ENCODE measurements at regions not wholly inside any gene's neighbourhood (a gene's known extent, or its start where the extent isn't known, plus 50 kb on each side); places are given as distances from the start of the nearest gene placed in this dataset.

DNA sequence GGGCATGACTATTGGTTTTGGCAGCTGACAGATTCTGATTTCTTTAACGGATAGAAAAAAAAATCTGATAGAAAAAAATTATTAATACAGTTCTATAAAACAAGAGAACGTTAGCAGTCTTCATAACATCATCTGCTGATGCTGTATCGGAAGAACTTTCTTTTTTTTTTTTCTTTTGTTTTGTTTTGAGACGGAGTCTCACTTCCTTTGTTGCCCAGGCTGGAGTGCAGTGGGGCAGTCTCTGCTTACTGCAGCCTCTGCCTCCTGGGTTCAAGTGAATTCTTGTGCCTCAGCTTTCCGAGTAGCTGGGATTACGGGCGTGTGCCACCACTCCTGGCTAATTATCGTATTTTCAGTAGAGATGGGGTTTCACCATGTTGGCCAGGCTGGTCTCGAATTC, 271.2 kb upstream of the DPPA4 start:
- TF ChIP-seq, protein P1, sequence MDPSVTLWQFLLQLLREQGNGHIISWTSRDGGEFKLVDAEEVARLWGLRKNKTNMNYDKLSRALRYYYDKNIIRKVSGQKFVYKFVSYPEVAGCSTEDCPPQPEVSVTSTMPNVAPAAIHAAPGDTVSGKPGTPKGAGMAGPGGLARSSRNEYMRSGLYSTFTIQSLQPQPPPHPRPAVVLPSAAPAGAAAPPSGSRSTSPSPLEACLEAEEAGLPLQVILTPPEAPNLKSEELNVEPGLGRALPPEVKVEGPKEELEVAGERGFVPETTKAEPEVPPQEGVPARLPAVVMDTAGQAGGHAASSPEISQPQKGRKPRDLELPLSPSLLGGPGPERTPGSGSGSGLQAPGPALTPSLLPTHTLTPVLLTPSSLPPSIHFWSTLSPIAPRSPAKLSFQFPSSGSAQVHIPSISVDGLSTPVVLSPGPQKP (IDR thresholded peaks at IDR 0.05; ENCODE audit: low read depth, low read length): no peak
- no peak for TF ChIP-seq ZNF622 (IDR thresholded peaks at IDR 0.05)
- TF ChIP-seq, protein P2, sequence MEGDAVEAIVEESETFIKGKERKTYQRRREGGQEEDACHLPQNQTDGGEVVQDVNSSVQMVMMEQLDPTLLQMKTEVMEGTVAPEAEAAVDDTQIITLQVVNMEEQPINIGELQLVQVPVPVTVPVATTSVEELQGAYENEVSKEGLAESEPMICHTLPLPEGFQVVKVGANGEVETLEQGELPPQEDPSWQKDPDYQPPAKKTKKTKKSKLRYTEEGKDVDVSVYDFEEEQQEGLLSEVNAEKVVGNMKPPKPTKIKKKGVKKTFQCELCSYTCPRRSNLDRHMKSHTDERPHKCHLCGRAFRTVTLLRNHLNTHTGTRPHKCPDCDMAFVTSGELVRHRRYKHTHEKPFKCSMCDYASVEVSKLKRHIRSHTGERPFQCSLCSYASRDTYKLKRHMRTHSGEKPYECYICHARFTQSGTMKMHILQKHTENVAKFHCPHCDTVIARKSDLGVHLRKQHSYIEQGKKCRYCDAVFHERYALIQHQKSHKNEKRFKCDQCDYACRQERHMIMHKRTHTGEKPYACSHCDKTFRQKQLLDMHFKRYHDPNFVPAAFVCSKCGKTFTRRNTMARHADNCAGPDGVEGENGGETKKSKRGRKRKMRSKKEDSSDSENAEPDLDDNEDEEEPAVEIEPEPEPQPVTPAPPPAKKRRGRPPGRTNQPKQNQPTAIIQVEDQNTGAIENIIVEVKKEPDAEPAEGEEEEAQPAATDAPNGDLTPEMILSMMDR (IDR thresholded peaks at IDR 0.05 in 2 of 3, conservative IDR thresholded peaks at IDR 0.05 in 1 of 3; ENCODE audit: control insufficient read depth in 2 of 3, extremely low read depth in 1 of 3, insufficient read depth in 1 of 3, low read depth in 3 of 3, low read length in 3 of 3): no peak
- TF ChIP-seq MYC (IDR thresholded peaks at IDR 0.05; ENCODE audit: insufficient read depth, insufficient read length, insufficient replicate concordance, low read length, severe bottlenecking): no peak

Measured in GM12878 (cell line).